Stimulated activated CD4-positive, alpha-beta T cell treated with anti-CD3 and anti-CD28 coated beads, Interleukin-4, amount 100 ng/mL, for 4 hours (primary cell): ENCODE measurements at regions not wholly inside any gene's neighbourhood (a gene's known extent, or its start where the extent isn't known, plus 50 kb on each side); places are given as distances from the start of the nearest gene placed in this dataset.
"Not testable (repeated sequence)": the region's sequence is repeated elsewhere in the genome, so short reads cannot be mapped to it uniquely, and the experiment has no call there.

ENCODE experiments used
- DNase-seq, 2 experiments: peaks; one replicate each; pipeline ENCODE4 v3.0.0-alpha.2; 2020

DNA sequence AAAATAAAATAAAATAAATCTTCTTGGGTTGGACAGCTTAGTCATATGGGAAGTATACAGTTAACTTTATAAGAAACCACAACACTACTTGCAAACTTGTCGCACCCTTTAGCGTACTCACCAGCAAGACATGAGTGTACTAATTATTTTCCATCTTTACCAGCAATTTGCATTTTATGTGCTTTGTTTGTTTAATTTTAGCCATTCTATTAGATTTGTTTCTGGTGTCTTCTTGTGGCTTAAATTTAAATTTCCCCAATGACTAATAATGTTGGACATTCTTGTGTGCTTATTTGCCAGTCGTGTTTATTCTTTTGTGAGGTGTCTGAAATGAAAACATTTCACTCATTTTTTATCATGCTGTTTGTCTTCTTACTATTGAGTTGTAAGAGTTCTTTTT lies 1172.2 kb upstream of the CITED2 start:
- no peak for DNase-seq

DNA sequence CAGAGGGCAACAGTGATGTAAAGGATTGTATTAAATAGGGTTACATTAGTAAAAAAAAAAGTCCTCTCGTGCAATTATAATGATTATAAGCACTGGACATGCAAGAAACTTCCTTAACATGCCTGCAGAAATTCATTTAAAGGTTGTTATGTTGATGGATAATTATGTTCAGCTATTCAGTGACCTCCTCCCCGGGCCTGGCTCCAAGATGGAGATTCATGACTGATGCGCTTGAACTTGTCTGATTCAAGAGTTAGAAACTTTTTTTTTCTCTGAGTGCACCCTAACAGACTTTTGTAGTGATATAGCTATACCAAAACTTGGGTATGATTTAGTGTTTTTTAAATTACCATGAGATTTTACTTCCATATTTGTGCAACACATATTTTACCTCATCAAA lies 1170.0 kb upstream of the CITED2 start:
- no peak for DNase-seq

DNA sequence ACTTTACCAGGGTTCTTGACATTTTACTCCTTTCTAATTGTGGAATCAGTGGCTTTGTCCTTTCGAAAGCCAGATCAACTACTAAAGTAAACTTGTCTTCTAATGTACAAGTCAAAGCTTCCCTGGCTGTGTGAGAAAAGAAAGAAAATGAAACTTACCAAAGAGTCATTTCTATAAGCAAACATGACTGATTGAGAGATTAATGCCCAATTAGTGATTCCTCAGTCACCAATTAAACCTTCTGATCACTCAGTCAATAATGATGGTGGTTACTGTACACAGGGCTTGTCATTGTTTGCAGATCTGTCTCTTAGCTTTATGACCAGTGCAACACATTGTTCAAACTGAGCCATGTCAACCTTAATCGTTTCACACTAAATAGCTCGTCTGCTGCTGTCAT lies 1168.4 kb upstream of the CITED2 start:
- DNase-seq, result no peak

DNA sequence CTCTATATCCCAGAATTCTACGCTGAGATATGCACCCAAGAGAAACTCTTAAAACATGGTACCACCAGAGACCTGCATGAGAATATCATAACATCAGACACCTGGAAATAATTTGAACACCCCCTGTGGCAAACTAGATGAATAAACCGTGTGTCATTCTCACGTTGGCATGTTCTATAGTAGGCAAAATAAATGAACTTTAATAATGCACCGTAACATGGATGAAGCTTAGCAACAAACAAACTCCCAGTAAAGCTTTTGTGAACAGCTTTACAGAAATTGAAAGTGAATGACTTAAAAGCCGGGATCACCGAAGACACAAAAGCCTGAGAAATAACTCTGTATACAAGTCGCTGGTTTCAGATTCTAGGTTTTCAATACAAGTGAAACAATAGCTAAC lies 1166.8 kb upstream of the CITED2 start:
- no peak for DNase-seq

DNA sequence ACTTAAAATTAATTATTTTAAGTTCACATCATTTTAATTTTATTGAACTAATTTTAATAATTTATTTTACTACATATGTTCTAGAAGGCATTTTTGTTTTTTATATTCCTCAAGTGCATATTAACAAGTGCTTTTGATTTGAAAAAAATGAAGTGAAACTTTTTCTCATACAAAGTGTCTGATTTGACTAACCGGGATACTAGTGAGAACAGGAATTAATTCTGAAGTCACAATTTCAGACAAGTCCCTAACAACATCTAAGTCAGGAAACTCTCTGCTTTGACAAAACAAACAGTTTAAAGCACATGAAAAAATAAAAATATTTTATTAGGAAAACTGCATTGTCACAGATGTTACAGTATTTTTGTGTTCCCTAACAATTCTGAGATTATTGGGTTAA lies 1166.3 kb upstream of the CITED2 start:
- DNase-seq, result no peak

DNA sequence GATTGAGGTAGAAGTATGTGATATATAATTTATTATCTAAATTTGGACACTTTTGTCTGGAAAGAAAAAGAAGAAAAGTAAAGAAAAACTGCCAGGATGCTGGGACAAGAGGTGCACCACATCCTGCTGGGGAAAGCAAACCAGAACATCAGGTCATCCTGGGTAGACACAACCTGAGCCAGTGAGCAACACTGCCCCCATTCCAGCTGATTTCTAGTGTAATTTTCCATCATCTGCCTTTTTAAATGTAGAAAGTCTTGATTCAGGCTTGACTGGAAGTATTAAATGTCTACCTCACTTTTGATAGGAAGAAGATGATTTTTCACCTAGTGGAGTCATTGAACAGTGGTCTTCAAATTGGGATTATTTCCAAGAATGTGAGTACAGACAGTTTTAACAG lies 1164.5 kb upstream of the CITED2 start:
- no peak for DNase-seq

DNA sequence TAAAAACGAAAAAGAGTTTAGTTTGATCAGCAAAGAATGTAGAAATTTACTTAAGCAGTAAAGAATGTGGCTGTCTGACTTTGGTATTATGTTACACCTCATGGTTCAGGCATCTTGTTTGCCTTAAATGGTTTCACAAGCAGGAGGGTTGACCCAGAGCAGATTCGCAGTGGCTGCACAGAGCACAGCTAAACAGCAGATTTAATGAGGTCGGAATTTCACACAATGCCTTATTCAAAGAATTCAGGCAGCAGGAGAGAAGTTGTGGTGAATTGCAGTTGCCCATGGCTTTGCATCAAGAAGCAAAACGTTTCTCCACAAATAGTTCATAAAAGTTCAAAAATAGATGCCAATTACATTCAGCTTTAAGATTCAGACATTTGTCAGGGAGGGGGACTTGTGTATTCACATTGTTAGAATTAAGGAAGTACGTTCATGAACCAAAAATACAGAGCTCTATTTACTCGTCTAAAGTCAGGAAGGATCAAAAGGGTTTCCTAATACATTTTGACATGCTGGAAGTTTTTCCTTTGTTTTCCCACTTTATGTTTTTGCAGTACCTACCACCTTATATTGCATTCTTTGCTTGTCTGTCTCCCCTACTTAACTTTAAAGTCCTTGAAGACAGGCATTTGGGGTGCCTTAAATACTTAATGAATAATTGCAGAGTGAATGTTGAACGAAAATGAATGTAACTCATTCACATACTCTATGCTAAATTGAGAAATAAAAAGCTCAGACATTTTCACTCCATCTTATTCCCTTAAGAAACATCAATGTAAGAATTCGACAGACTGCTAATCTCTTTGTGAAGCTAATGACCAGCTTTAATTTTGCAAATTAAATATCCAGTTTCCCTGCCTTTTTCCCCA lies 1163.6 kb upstream of the CITED2 start:
- no peak for DNase-seq

DNA sequence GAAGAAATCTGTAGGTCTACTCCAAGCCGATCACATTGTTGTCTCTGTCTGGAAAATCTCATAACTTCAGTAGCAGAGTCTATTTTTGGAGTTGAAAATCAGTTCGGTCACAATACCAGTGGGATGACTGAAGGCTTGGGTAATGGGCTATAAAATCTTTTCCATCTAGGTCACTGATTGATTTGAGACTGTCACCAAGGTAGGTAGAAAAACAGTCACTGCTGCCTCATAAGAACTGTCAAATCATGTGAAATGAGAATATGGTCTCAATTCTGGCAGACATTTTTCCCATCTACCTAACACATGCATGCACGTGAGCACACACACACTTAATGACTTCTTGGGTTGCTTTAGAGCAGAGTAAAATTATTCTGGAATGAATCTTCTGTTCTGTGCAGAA lies 1162.8 kb upstream of the CITED2 start:
- DNase-seq, result no peak

DNA sequence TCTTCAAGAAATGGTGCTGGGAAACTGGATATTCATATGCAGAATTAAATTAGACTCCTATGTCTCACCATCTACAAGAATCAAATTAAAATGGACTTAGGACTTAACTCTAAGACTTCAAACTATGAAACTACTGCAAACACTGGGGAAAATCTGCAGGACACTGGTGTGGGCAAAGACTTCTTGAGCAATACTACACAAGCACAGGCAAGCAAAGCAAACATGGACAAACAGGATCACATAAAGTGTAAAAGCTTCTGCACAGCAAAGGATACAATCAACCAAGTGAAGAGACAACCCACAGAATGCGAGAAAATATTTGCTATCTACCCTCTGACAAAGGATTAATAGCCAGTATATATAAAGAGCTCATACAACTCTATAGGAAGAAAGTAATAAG lies 1161.1 kb upstream of the CITED2 start:
- DNase-seq, result no peak

DNA sequence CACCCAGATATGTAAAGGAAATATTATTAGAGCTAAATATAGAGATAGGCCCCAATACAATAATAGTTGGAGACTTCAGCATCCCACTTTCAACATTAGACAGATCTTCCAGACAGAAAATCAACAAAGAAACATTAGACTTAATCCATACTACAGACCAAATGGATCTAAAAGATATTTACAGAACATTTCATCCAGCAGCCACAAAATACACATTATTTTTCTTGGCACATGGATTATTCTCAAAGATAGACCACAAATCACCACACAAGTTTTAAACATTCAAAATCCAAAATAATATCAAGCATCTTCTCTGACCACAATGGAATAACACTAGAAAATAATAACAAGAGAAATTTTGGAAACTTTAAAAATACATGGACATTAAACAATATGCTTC lies 1159.1 kb upstream of the CITED2 start:
- DNase-seq, result no peak

DNA sequence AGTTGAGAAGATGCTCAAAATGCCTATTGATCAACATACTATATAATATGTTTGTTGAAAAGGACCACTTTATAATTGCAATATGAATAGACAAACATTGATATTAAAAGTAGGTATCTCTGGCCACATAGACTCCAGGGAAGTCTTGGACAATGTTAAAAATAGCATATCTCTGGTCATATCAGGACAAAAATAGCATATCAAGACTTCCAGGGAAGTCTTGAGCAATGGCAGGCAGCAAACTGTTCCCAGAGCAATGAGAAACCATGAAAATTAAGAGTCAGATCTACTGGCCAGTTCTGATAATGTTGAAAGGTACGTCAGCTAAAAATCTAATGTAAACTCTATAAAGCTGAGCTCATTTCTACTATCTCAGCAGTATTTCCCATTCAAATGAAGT lies 1130.3 kb upstream of the CITED2 start:
- no peak for DNase-seq

DNA sequence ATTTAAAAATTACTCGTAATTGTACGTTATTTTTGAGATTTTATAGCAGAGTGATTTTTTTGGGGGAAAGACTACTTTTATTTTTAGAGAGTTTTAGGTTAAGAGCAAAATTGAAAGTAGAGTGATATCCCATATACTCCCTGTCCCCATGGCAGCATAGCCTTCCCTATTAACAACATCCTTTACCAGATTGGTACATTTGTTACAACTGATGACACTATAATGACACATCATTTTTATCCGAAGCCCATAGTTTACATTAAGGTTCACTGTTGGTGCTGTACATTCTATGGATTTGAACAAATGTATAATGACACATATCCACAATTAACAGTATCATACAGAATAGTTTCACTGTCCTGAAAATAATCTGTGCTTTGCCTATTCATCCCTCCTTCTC lies 1126.4 kb upstream of the CITED2 start:
- no peak for DNase-seq

DNA sequence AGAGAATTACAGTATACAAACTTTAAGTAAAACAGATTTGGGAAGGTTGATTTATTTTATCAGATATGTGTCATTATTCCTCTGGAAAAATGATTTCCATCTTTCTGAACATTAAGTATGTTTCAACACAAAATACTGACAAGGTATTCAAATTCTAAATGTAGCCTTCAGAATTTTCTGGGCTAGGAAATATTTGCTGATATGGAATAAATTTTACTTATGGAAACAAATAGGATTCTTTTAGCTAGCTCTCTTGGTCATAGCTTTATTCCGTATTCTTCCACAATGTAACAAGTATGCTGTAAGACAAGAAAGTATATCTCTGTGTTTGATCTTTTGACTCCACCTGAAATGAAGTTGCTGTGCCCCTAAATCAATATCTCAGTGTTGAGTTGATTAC lies 1125.2 kb upstream of the CITED2 start:
- DNase-seq, result no peak

DNA sequence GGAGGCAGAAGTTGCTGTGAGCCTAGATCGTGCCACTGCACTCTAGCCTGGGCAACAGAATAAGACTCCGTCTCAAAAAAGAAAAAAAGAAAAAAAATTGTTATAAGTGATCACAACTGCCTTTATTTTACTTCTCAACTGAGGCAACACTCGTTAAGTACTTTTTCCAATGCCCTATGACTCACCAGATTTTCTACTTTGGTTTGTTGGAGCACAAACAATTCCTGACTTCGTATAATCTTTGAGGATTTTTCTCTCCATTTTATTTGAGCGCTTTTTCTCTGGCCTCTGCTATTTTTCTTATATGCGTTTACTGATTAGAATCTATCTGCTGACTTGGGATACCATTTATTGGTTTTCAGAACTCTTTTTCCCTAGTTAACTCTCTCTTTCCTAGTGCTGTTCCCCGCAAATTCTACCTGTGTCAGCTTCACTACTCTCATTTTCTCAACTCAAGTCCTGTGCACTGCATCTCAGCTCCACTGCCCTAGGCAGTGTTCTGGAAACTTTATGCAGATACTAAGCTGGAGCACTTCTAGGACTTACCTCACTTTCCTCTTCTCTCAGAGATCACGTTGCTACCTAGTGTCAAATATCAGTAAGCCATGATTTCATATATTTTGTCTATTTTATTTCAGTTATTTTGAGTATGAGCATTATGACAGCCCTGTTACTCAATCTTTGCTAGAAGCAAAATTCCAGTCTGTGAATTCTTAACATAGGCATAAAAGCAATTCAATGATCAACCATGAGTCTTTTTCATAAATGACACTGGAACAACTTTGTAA lies 1120.1 kb upstream of the CITED2 start:
- DNase-seq, result no peak

DNA sequence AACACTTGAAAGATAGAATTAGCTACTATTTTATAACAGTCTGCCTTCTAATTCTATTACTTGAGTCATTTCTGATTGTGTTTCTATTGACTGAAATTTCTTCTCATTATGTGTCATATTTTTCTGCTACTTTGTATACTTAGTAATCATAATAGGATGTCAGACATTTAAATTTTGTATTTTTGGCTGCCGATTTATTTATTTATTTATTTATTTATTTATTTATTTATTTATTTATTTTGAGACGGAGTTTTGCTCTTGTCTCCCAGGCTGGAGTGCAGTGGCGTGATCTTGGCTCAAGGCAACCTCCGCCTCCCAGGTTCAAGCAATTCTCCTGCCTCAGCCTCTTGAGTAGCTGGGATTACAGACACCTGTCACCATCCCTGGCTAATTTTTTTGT lies 1119.0 kb upstream of the CITED2 start:
- not testable (repeated sequence) for DNase-seq

DNA sequence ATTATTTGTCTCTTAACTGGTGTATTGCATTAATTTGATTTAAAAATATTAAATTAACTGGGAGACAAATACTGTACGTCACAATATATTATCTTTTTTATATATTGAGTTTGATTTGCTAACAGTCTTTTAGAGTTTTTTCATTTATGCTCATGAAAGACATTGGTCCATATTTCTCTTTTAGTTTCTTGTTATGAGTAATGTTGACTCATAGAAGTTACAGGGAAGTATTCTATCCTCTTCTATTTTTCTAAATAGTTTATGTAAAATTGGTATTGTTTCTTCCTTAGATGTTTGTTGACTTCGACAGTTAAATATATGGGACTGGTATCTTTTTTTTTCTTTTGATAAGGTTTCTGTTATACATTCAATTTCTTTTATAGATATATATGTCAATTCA lies 1115.6 kb upstream of the CITED2 start:
- no peak for DNase-seq

DNA sequence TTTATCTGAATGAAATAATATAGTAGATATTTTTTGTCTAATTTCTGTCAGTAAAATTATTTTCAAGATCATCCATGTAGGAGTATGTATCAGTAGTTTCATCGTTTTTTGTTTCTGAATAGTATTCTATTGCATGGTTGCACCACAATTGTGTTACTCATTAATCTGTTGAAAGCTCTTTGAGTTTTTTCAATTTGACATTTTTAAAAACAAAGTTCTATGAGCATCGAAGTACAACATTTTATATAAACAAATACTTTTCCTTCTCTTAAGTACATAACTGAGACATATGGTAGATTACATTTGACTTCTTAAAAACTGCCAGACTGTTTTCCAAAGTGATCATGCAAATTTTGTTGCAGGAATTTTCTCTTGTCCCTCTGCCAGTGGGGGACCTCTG lies 1113.1 kb upstream of the CITED2 start:
- no peak for DNase-seq

DNA sequence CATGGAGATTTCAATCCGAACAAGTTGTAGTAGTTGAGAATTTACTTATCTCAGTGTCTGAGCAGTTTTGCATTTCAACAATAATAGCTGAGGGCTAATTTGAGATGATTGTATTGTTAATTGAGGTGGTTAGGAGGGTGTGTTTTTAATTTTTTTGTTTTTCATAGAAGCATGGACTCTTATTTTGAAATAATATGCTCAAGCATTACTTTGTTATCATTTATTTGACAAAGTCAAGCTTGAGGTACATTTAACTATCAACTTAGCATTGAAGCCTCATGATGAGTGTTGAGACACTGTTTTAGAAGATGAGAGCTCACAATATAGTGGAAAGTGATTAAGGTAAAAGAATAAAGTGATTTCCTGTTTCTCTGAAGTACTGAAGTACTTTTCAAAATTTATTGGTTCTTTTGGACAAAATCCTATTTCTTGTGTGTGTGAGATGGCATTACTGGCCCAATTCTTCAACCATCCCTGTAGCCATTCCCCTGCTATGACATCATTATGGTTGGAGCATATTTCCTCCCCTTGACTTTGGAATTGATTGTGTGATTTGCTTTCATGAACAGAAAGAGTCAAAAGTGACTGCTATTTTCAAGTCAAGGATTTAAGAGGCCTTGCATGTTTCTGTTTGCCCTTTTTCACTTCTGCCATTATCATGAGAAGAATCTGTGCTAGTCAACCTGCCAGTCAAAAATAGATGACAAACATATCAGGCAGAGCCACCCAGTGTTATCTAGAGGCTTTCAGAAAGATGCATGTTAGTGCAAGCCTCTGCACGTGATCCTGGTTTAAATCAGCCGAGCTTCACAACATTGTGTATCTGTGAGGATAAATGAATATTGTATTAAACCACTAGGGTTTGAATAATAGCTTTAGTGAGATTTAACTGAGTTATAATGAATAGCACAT lies 1112.3 kb upstream of the CITED2 start:
- no peak for DNase-seq

DNA sequence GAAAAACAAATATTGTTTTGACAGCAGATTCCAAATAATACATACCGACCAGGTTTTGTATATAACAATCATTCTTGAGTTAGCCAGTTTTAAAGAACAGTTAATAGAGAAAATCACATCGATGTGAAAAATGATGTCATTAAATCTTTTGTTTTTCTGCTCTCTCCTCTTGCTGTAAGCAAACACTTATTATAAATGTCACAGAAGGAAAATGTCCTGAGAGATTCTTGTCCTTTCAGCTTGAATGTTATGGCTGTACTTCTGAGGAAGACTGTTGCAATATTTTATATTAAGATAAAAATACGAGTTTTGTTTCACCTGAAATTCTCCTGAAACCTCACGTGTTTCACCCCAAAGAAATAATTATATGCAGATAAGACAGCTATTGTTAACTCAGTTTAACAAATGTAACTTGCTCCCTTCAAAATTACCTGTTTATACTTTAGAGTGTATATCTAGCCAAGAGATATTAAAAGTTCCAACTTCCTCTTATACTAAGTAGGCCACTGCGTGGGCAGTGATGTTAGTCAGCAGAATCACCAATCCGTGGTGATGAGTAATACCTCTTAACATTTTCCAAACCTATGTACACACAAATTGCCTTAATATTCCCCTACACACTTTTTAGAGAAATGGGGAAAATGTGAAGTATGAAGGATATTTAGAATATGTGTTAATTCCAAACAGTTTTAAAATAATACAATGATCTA lies 1111.4 kb upstream of the CITED2 start:
- DNase-seq, result peak in 1 of 2 experiments; percentile 4

DNA sequence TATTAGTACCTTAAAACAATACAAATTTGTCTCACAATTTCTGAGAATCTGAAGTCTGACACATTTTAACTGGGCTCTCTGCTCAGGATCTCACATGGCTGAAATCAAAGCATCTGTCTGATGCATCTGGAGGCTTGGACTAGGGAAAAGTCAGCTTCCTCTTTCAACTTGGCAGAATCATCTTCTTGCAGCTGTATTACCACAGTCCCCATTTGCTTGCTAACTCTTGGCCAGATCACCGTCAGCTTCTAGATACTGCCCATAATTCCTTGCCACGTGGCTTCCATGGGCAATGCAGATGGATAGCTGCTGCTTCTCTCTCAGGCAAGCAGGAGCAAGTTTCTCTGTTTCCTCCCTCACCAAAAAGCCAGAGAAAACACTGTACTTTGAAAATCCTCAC lies 1106.4 kb upstream of the CITED2 start:
- DNase-seq, result no peak

DNA sequence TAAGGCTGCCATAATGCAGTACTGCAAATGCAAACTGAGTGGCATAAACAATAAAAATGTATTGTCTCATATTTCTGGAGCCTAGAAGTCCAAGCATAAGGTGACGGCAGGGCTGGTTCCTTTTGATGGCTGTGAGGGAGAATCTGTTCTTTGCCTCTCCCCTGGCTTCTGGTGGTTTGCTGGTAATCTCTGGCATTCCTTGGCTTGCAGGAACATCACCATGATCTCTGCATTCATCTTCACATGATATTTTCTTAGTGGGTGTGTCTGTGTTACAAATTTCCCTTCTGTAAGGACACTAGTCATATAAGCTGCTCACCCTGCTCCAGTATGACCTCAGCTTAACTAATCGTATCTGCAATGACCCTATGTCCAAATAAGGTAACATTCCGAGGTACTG lies 1104.2 kb upstream of the CITED2 start:
- DNase-seq, result no peak

DNA sequence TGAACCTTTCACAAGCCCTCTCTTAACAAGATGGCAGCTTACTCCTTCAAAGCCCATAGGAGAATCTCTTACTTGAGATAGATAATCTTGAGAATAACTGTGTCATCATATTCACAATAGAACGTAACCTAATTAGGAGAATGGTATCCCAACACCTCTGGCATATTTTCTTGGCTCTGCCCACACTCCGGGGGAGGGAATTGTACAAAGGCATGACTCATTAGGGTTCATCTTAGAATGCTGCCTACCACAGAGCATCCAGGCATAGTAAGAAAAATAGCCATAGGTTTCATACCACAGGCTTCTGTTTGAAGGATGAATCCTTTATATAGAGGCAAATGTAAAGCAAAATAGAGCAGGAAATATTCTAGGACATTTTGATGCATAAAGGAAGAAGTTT lies 1100.6 kb upstream of the CITED2 start:
- DNase-seq, result no peak

DNA sequence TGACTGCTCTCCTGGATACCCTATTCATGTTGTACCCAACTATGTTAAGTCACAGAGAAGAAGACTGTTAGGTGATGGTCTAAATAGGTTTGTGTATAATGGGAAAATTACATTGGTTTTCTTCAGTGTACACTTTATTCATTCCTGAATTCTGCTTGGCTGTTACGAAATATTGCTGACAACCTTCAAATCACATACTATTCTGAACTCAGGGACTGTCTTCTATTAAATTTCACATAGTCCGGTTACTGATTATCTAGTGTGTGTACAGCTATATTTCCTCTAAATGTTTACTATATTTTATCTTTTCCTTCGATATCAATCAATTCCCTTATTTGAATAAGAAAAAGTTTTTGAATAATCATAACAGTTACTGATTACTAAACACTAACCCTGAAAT lies 1090.3 kb upstream of the CITED2 start:
- DNase-seq, result no peak
